ENCODE measurements at regions not wholly inside any gene's neighbourhood (a gene's known extent, or its start where the extent isn't known, plus 50 kb on each side); places are given as distances from the start of the nearest gene placed in this dataset.

GRCh38 chr17:55580596-55581133, 69.4 kb upstream of the SMIM36 start:
- Mint-ChIP-seq H3K27ac (ENCODE audit: unreplicated experiment) (no peak overlapping the region), H3K36me3 (ENCODE audit: insufficient read depth, unreplicated experiment) (no peaks in the 10 kb centered on the region), H3K4me1 (ENCODE audit: low read depth, unreplicated experiment) (peaks cover 36% of the 10 kb centered on the region), H3K27me3 (ENCODE audit: unreplicated experiment) (no peaks in the 10 kb centered on the region), H3K9me3 (ENCODE audit: low read depth, unreplicated experiment) (peaks cover 2% of the 10 kb centered on the region), H3K4me3 (ENCODE audit: low read depth, unreplicated experiment) (no peak overlapping the region)
- no TSS peak for BruUV-seq (replicated peaks)
- TF ChIP-seq CTCF (IDR thresholded peaks at IDR 0.05; ENCODE audit: unreplicated experiment): no peak
- intact Hi-C loops (cut with micrococcal nuclease; ENCODE audit: unreplicated experiment): no loop called here
- DNase-seq: no peak
- CTCF ChIA-PET: no interaction called here

- Mint-ChIP-seq H3K4me1 (ENCODE audit: low read depth, unreplicated experiment) (peaks cover 12% of the 10 kb centered on the region), H3K27me3 (ENCODE audit: unreplicated experiment) (no peaks in the 10 kb centered on the region), H3K27ac (ENCODE audit: unreplicated experiment) (no peak overlapping the region), H3K4me3 (ENCODE audit: low read depth, unreplicated experiment) (no peak overlapping the region), H3K9me3 (ENCODE audit: low read depth, unreplicated experiment) (no peaks in the 10 kb centered on the region), H3K36me3 (ENCODE audit: insufficient read depth, unreplicated experiment) (no peaks in the 10 kb centered on the region)
- intact Hi-C loops (cut with micrococcal nuclease; ENCODE audit: unreplicated experiment): no loop called here
- BruUV-seq (replicated peaks): no TSS peak
- TF ChIP-seq CTCF (IDR thresholded peaks at IDR 0.05; ENCODE audit: unreplicated experiment): no peak
- CTCF ChIA-PET: interaction anchor here (0.5 to 1.2 kb wide), 2 partner anchors 155 to 173 kb away, joined by 3 read pairs; partner anchors contain the start of gene PCTP
- peak; percentile 70 for DNase-seq
These were observed 66.4 kb upstream of the SMIM36 start for GRCh38 chr17:55577687-55578086.

GRCh38 chr17:55576996-55577586, 65.8 kb upstream of the SMIM36 start:
- BruUV-seq (replicated peaks): TSS peak; percentile 82

More at GRCh38 chr17:55576996-55577586, 65.8 kb upstream of the SMIM36 start:
- H3K27me3 Mint-ChIP-seq (ENCODE audit: unreplicated experiment): no peaks in the 10 kb centered on the region
- CTCF ChIA-PET: interaction anchor here (0.5 to 1.3 kb wide), 3 partner anchors 25 to 174 kb away, joined by 3 read pairs; partner anchors contain the start of gene PCTP
- no peak for TF ChIP-seq CTCF (IDR thresholded peaks at IDR 0.05; ENCODE audit: unreplicated experiment)
- H3K27ac Mint-ChIP-seq (ENCODE audit: unreplicated experiment): no peak overlapping the region
- intact Hi-C loops (cut with micrococcal nuclease; ENCODE audit: unreplicated experiment): loop anchor here (1.0 kb wide), 1 partner anchor 7 kb away; no protein-coding TSS in a partner anchor
- no peaks in the 10 kb centered on the region for H3K36me3 Mint-ChIP-seq (ENCODE audit: insufficient read depth, unreplicated experiment)
- H3K4me1 Mint-ChIP-seq (ENCODE audit: low read depth, unreplicated experiment): peaks cover 8% of the 10 kb centered on the region
- peak; percentile 19 for DNase-seq
- no peaks in the 10 kb centered on the region for H3K9me3 Mint-ChIP-seq (ENCODE audit: low read depth, unreplicated experiment)
- H3K4me3 Mint-ChIP-seq (ENCODE audit: low read depth, unreplicated experiment): no peak overlapping the region
